Peyer's patch (tissue), 4 donors: ENCODE measurements at regions not wholly inside any gene's neighbourhood (a gene's known extent, or its start where the extent isn't known, plus 50 kb on each side); places are given as distances from the start of the nearest gene placed in this dataset.

Source experiments
- POLR2A ChIP-seq, 2 donors: fragments of 450-650 bp; IDR thresholded peaks; one replicate each; pipeline ENCODE4 v1.5.1; 2017; ENCODE audit warnings: antibody characterized with exemption in 2 of 2, mild to moderate bottlenecking in 2 of 2, moderate library complexity in 2 of 2
- TF ChIP-seq, protein P1 (sequence below), 6 experiments: fragments of 450-650 bp in 4 of 6; fragments of 200-600 bp in 2 of 6; sonication (generic) in 1 of 6; IDR thresholded peaks; one replicate each; pipeline ENCODE4 v1.5.1; 2017 to 2019; ENCODE audit warnings: antibody characterized with exemption in 6 of 6, mild to moderate bottlenecking in 3 of 6, moderate library complexity in 1 of 6

GRCh38 chr6:81987293-81987692, 234.8 kb upstream of the TENT5A start:
- TF ChIP-seq, protein P1, sequence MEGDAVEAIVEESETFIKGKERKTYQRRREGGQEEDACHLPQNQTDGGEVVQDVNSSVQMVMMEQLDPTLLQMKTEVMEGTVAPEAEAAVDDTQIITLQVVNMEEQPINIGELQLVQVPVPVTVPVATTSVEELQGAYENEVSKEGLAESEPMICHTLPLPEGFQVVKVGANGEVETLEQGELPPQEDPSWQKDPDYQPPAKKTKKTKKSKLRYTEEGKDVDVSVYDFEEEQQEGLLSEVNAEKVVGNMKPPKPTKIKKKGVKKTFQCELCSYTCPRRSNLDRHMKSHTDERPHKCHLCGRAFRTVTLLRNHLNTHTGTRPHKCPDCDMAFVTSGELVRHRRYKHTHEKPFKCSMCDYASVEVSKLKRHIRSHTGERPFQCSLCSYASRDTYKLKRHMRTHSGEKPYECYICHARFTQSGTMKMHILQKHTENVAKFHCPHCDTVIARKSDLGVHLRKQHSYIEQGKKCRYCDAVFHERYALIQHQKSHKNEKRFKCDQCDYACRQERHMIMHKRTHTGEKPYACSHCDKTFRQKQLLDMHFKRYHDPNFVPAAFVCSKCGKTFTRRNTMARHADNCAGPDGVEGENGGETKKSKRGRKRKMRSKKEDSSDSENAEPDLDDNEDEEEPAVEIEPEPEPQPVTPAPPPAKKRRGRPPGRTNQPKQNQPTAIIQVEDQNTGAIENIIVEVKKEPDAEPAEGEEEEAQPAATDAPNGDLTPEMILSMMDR (IDR thresholded peaks at IDR 0.05) = no peak
- no peak for TF ChIP-seq POLR2A (IDR thresholded peaks at IDR 0.05)
